HCT116 (cell line): ENCODE measurements at regions not wholly inside any gene's neighbourhood (a gene's known extent, or its start where the extent isn't known, plus 50 kb on each side); places are given as distances from the start of the nearest gene placed in this dataset.

ENCODE experiments used
- ATAC-seq: fragments of 200-7000 bp; cut with Tn5 transposase; 2 replicates; pipeline ENCODE4 v1.9.1; 2020; ENCODE audit warnings: mild to moderate bottlenecking, moderate library complexity
- BruUV-seq: library from RNA; stranded (reverse); fragments of 400-500 nt; replicated peaks from 2 replicates; lab custom pipeline; 2021; lab: Mats Ljungman, UMichigan
- CTCF ChIA-PET: fragments of 300-600 bp; sonication (Branson Sonifier 250); formaldehyde crosslinking; loops from one replicate; lab custom pipeline; 2021; ENCODE audit warnings: antibody characterized with exemption; lab: Charles Lee
- POLR2A ChIA-PET: fragments of 300-600, 350-600 bp; sonication (Branson Sonifier 250); formaldehyde crosslinking; loops from one replicate; lab custom pipeline; 2021; ENCODE audit warnings: antibody characterized with exemption; lab: Charles Lee
- RAD21 ChIA-PET, 2 experiments: fragments of 300-600 bp; sonication (Branson Sonifier 250); formaldehyde crosslinking; loops; one replicate each; lab custom pipeline; 2023; ENCODE audit warnings: low total read pairs in 2 of 2; ENCODE audit not compliant: uncharacterized antibody in 2 of 2, unreplicated experiment in 2 of 2, low non-redundant PET in 1 of 2; lab: Charles Lee
- DNase-seq: peaks from one replicate; pipeline ENCODE4 v3.0.0-alpha.2; 2010; ENCODE audit warnings: low read depth, low spot score
- H2AFZ ChIP-seq: fragments of 200-600 bp; shearing (Covaris generic), sonication (generic); 2 replicates; pipeline ENCODE4 v1.6.1; 2017; ENCODE audit warnings: low read depth, mixed run types, mixed read lengths, antibody characterized with exemption, low read length; ENCODE audit not compliant: poor library complexity, severe bottlenecking
- H3K27ac ChIP-seq: 2 replicates; pipeline ENCODE4 v1.5.1; 2012; ENCODE audit warnings: low read depth, low read length
- H3K27me3 ChIP-seq: fragments of 200-600 bp; sonication (generic); 2 replicates; pipeline ENCODE4 v1.6.1; 2016; ENCODE audit warnings: mixed run types, low read length, mixed read lengths; ENCODE audit not compliant: insufficient read depth
- H3K36me3 ChIP-seq, 2 experiments: fragments of 200-500 bp in 1 of 2; fragments of 200-600 bp in 1 of 2; sonication (Bioruptor generic) in 1 of 2; sonication (generic) in 1 of 2; 2 replicates each; pipeline versions ENCODE4 v1.5.1 to v1.6.1; 2014 to 2016; ENCODE audit warnings: low read length in 2 of 2, inconsistent platforms in 1 of 2, mixed read lengths in 1 of 2, mixed run types in 1 of 2; ENCODE audit not compliant: insufficient read depth in 2 of 2, control insufficient read depth in 1 of 2
- H3K4me1 ChIP-seq, 2 experiments: fragments of 200-600 bp in 1 of 2; sonication (generic) in 1 of 2; 2 replicates each; pipeline versions ENCODE4 v1.5.1 to v1.6.1; 2012 to 2017; ENCODE audit warnings: low read length in 2 of 2, inconsistent platforms in 1 of 2, mild to moderate bottlenecking in 1 of 2, mixed read lengths in 1 of 2, mixed run types in 1 of 2, moderate library complexity in 1 of 2; ENCODE audit not compliant: insufficient read depth in 2 of 2, control insufficient read depth in 1 of 2
- H3K4me2 ChIP-seq: fragments of 200-600 bp; sonication (generic); 2 replicates; pipeline ENCODE4 v1.6.1; 2017; ENCODE audit warnings: mixed run types, low read length, mixed read lengths
- H3K4me3 ChIP-seq, 2 experiments: fragments of 200-600 bp in 1 of 2; sonication (generic) in 1 of 2; replicated peaks in 1 of 2; 2 replicates each; pipeline ENCODE4 v1.5.1; 2011 to 2016; ENCODE audit warnings: low read length in 2 of 2, control low read depth in 1 of 2, low read depth in 1 of 2, mild to moderate bottlenecking in 1 of 2, mixed read lengths in 1 of 2, mixed run types in 1 of 2
- H3K79me2 ChIP-seq: fragments of 200-600 bp; sonication (generic); 2 replicates; pipeline ENCODE4 v1.6.1; 2017; ENCODE audit warnings: mild to moderate bottlenecking, mixed run types, low read length, moderate library complexity, mixed read lengths; ENCODE audit not compliant: insufficient read depth
- H3K9ac ChIP-seq: fragments of 200-600 bp; sonication (generic); 2 replicates; pipeline ENCODE4 v1.6.1; 2016; ENCODE audit warnings: low read length, mixed read lengths
- H3K9me2 ChIP-seq: fragments of 200-600 bp; sonication (generic), shearing (Covaris generic); 2 replicates; pipeline ENCODE4 v1.6.1; 2017; ENCODE audit warnings: mixed run types, mild to moderate bottlenecking, moderate library complexity; ENCODE audit not compliant: insufficient read depth
- H3K9me3 ChIP-seq, 2 experiments: fragments of 200-500 bp in 1 of 2; fragments of 200-600 bp in 1 of 2; sonication (Bioruptor generic) in 1 of 2; sonication (generic) in 1 of 2; 2 replicates each; pipeline ENCODE4 v1.6.1; 2014 to 2017; ENCODE audit warnings: low read length in 2 of 2, mixed read lengths in 2 of 2, inconsistent platforms in 1 of 2, low read depth in 1 of 2, mild to moderate bottlenecking in 1 of 2, mixed run types in 1 of 2, moderate library complexity in 1 of 2; ENCODE audit not compliant: control insufficient read depth in 1 of 2, insufficient read depth in 1 of 2
- H4K20me1 ChIP-seq: fragments of 200-600 bp; sonication (generic), shearing (Covaris generic); 2 replicates; pipeline ENCODE4 v1.6.1; 2017; ENCODE audit warnings: mixed run types, mild to moderate bottlenecking, moderate library complexity; ENCODE audit not compliant: insufficient read depth
- CEBPB ChIP-seq: IDR thresholded peaks from 2 replicates; pipeline ENCODE4 v1.6.1; 2012; ENCODE audit warnings: low read depth
- ELF1 ChIP-seq: IDR thresholded peaks from 2 replicates; pipeline ENCODE4 v1.6.1; 2012; ENCODE audit warnings: low read depth, borderline replicate concordance
- POLR2AphosphoS5 ChIP-seq: IDR thresholded peaks from 2 replicates; pipeline ENCODE4 v1.6.1; 2011; ENCODE audit warnings: mild to moderate bottlenecking, low read depth, low read length, moderate library complexity
- RAD21 ChIP-seq: IDR thresholded peaks from 2 replicates; pipeline ENCODE4 v1.6.1; 2012; ENCODE audit warnings: low read depth, mild to moderate bottlenecking
- SRF ChIP-seq: IDR thresholded peaks from 2 replicates; pipeline ENCODE4 v1.6.1; 2012; ENCODE audit warnings: low read depth
- TCF7L2 ChIP-seq: IDR thresholded peaks from 2 replicates; pipeline ENCODE4 v1.7.0; 2011; ENCODE audit warnings: borderline replicate concordance, inconsistent platforms; ENCODE audit not compliant: insufficient read depth, insufficient read length; ENCODE audit errors: extremely low read depth
- ZNF274 ChIP-seq: fragments of 200-500 bp; sonication (Bioruptor generic); IDR thresholded peaks from 2 replicates; pipeline ENCODE4 v1.6.1; 2014; ENCODE audit warnings: mild to moderate bottlenecking, low read depth, low read length, inconsistent platforms
- intact Hi-C: fragments of 100-400 bp; cut with micrococcal nuclease; formaldehyde crosslinking; loops from 2 replicates; pipeline ENCODE4 v1.10.0; 2022
- TF ChIP-seq, protein P1 (sequence below): IDR thresholded peaks from 2 replicates; pipeline ENCODE4 v1.6.1; 2011; ENCODE audit warnings: mild to moderate bottlenecking, low read length, moderate library complexity; ENCODE audit not compliant: insufficient replicate concordance; ENCODE audit errors: extremely low read depth
- TF ChIP-seq, protein P2 (sequence below): IDR thresholded peaks from 2 replicates; pipeline ENCODE4 v1.6.1; 2012; ENCODE audit warnings: low read depth
- TF ChIP-seq, protein P3 (sequence below): IDR thresholded peaks from 2 replicates; pipeline ENCODE4 v1.6.1; 2012
- TF ChIP-seq, protein P4 (sequence below), 3 experiments: fragments of 200-600 bp in 1 of 3; sonication (generic) in 1 of 3; IDR thresholded peaks in 2 of 3; conservative IDR thresholded peaks in 1 of 3; 2 replicates each; pipeline ENCODE4 v1.5.1; 2012 to 2017; ENCODE audit warnings: low read depth in 2 of 3, low read length in 2 of 3, antibody characterized with exemption in 1 of 3, borderline replicate concordance in 1 of 3, control low read depth in 1 of 3, mild to moderate bottlenecking in 1 of 3, mixed read lengths in 1 of 3, mixed run types in 1 of 3, moderate library complexity in 1 of 3; ENCODE audit not compliant: insufficient read depth in 1 of 3

DNA sequence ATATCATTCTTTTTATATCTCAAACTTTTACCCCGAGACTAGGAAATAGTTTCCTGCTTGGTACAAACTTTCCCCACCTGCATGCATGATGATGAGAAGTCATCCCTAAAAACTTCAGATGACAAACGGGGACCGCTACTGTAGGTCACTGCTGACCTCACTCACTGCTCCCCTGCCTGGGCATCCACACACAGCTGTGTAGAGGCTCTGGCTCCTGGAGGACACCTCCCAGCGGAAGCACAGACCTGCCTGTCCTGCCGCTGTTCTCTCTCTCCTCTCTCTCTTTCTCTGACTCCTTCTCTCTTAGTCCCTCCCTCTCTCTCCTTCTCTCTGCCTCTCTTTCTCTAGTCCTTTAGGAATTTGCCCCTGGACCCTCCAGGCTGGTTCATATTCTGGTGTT, 202.9 kb upstream of the PITRM1 start:
- no peak overlapping the region for H3K9ac ChIP-seq
- no TSS peak for BruUV-seq
- H3K4me2 ChIP-seq = no peak overlapping the region
- H3K27ac ChIP-seq = no peak overlapping the region
- DNase-seq (no peak), ATAC-seq (no peak)
- H4K20me1 ChIP-seq = no peaks in the 10 kb centered on the region
- ChIA-PET POLR2A (no interaction called here), RAD21 (no interaction called here), CTCF (no interaction called here)
- no peak for TF ChIP-seq SRF
- no peak for TF ChIP-seq POLR2AphosphoS5
- TF ChIP-seq ZNF274 = no peak
- TF ChIP-seq ELF1 = no peak
- no peaks in the 10 kb centered on the region for H3K79me2 ChIP-seq
- no peaks in the 10 kb centered on the region for H3K36me3 ChIP-seq
- intact Hi-C loops = no loop called here
- no peaks in the 10 kb centered on the region for H3K27me3 ChIP-seq
- no peaks in the 10 kb centered on the region for H3K4me1 ChIP-seq
- no peaks in the 10 kb centered on the region for H3K9me2 ChIP-seq
- H2AFZ ChIP-seq = no peak overlapping the region
- H3K9me3 ChIP-seq = no peaks in the 10 kb centered on the region
- no peak overlapping the region for H3K4me3 ChIP-seq

DNA sequence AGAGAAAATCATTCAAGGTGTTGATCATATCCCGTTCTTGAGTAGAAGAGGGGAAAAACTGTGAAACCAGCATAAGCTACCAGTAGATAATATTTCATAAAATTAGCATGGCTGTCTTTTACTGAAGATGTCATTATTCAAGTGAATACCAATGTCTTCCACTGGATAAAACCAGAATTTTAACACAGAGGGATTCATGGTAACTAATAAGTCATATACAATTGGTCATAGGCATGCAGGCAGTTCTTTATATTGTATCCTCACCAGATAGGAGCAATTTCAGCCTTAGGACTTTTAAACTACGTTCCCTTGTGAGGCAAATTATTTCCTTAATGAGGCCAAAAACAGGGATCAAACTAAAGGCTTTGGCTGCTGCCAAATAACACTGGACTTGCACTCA, 202.3 kb upstream of the PITRM1 start:
- BruUV-seq = no TSS peak
- Histone ChIP-seq H3K27me3 (no peaks in the 10 kb centered on the region), H3K27ac (no peak overlapping the region), H3K79me2 (no peaks in the 10 kb centered on the region), H3K9me3 (no peaks in the 10 kb centered on the region), H3K9ac (no peak overlapping the region), H3K9me2 (no peaks in the 10 kb centered on the region), H4K20me1 (no peaks in the 10 kb centered on the region), H3K4me1 (no peaks in the 10 kb centered on the region), H3K4me2 (no peak overlapping the region), H3K36me3 (no peaks in the 10 kb centered on the region), H3K4me3 (no peak overlapping the region), H2AFZ (no peak overlapping the region)
- DNase-seq (no peak), ATAC-seq (no peak)
- ChIA-PET CTCF (no interaction called here), RAD21 (no interaction called here), POLR2A (no interaction called here)
- intact Hi-C loops = no loop called here
- TF ChIP-seq CEBPB (no peak), SRF (no peak), RAD21 (no peak), ELF1 (no peak), TCF7L2 (no peak)
- TF ChIP-seq, protein P1, sequence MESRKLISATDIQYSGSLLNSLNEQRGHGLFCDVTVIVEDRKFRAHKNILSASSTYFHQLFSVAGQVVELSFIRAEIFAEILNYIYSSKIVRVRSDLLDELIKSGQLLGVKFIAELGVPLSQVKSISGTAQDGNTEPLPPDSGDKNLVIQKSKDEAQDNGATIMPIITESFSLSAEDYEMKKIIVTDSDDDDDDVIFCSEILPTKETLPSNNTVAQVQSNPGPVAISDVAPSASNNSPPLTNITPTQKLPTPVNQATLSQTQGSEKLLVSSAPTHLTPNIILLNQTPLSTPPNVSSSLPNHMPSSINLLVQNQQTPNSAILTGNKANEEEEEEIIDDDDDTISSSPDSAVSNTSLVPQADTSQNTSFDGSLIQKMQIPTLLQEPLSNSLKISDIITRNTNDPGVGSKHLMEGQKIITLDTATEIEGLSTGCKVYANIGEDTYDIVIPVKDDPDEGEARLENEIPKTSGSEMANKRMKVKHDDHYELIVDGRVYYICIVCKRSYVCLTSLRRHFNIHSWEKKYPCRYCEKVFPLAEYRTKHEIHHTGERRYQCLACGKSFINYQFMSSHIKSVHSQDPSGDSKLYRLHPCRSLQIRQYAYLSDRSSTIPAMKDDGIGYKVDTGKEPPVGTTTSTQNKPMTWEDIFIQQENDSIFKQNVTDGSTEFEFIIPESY = no peak
- TF ChIP-seq, protein P2, sequence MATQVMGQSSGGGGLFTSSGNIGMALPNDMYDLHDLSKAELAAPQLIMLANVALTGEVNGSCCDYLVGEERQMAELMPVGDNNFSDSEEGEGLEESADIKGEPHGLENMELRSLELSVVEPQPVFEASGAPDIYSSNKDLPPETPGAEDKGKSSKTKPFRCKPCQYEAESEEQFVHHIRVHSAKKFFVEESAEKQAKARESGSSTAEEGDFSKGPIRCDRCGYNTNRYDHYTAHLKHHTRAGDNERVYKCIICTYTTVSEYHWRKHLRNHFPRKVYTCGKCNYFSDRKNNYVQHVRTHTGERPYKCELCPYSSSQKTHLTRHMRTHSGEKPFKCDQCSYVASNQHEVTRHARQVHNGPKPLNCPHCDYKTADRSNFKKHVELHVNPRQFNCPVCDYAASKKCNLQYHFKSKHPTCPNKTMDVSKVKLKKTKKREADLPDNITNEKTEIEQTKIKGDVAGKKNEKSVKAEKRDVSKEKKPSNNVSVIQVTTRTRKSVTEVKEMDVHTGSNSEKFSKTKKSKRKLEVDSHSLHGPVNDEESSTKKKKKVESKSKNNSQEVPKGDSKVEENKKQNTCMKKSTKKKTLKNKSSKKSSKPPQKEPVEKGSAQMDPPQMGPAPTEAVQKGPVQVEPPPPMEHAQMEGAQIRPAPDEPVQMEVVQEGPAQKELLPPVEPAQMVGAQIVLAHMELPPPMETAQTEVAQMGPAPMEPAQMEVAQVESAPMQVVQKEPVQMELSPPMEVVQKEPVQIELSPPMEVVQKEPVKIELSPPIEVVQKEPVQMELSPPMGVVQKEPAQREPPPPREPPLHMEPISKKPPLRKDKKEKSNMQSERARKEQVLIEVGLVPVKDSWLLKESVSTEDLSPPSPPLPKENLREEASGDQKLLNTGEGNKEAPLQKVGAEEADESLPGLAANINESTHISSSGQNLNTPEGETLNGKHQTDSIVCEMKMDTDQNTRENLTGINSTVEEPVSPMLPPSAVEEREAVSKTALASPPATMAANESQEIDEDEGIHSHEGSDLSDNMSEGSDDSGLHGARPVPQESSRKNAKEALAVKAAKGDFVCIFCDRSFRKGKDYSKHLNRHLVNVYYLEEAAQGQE = no peak
- TF ChIP-seq, protein P3, sequence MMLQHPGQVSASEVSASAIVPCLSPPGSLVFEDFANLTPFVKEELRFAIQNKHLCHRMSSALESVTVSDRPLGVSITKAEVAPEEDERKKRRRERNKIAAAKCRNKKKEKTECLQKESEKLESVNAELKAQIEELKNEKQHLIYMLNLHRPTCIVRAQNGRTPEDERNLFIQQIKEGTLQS = no peak
- TF ChIP-seq, protein P4, sequence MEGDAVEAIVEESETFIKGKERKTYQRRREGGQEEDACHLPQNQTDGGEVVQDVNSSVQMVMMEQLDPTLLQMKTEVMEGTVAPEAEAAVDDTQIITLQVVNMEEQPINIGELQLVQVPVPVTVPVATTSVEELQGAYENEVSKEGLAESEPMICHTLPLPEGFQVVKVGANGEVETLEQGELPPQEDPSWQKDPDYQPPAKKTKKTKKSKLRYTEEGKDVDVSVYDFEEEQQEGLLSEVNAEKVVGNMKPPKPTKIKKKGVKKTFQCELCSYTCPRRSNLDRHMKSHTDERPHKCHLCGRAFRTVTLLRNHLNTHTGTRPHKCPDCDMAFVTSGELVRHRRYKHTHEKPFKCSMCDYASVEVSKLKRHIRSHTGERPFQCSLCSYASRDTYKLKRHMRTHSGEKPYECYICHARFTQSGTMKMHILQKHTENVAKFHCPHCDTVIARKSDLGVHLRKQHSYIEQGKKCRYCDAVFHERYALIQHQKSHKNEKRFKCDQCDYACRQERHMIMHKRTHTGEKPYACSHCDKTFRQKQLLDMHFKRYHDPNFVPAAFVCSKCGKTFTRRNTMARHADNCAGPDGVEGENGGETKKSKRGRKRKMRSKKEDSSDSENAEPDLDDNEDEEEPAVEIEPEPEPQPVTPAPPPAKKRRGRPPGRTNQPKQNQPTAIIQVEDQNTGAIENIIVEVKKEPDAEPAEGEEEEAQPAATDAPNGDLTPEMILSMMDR (IDR thresholded peaks at IDR 0.05 in 2 of 3, conservative IDR thresholded peaks at IDR 0.05 in 1 of 3; ENCODE audit: borderline replicate concordance in 1 of 3, insufficient read depth in 1 of 3, low read depth in 2 of 3, low read length in 2 of 3) = no peak
